ENCODE measurements at regions not wholly inside any gene's neighbourhood (a gene's known extent, or its start where the extent isn't known, plus 50 kb on each side); places are given as distances from the start of the nearest gene placed in this dataset.
"Not testable (repeated sequence)": the region's sequence is repeated elsewhere in the genome, so short reads cannot be mapped to it uniquely, and the experiment has no call there.

DNA sequence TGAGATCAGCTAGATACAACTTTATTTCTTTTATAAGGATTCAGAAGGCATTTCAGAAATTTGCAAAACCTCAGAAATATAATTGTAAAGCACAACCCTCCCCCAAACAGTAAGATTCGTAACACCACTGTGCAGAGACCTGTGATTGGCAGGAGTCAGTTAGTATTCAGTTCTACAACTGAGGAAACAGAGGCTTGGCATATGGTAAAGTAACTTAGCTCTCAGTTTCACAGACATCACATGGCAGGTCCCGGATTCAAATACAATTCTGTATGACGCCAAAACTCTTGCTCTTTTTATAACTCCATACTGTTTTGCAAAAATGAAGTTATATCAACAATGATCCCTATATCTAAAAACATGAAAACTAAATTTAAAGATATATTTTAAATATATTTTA, 225.6 kb upstream of the LMCD1 start:
- no peak for DNase-seq

DNA sequence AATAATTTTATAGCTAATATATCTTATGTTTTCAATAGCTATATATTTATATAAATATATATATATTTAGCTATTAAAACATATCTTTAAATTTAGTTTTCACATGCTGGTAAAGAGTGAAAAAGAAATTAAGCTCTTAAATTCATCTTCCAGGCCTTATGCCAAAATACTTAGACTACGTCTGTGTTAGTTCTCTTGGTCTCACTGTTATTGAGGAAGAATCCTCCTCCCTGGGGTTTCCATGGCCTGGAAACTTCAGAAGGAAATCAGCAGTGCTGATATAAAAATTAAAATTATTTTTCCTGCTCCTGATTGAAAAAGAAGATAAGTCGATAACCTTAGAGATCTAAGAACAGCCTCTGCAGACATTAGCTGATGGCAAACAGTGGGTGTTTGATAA, 225.1 kb upstream of the LMCD1 start:
- no peak for DNase-seq

DNA sequence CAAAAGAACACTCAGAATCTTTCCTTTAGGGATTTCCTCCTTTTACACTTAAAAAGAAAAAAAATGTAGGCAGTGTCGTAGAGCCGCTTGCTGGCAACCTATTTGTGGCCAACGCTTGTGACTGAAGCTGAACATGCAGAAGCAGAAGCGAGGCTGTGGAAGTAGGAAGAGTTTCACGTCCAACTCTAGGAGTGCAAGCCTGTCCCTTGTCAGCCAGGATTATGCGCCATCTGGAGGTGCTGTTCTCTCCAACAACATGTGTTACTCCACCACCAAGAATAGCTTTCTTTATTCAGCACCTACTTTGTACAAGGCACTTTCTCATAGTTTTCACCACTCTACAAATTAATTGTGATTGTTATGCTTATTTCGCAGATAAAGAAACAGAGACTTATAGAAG, 223.2 kb upstream of the LMCD1 start:
- DNase-seq = no peak

DNA sequence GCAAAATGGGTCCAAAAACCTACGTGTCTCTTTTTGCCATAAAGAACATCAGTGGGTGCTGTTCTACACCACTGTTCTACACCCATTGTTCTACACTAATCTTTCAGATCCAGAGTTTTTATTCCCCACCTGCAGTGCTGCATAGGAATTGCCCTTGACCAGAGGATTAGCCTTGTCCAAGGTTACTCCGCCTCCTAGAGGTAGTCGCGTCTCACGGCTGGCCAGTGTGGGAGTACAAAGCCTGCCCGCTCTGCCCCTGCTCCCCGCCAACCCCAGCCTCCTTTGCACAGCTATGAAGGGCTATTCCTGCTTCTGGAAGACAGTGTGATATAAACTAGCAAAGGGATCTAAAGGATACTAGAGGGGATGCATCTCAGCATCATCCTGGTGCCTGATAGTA, 222.1 kb upstream of the LMCD1 start:
- no peak for DNase-seq

DNA sequence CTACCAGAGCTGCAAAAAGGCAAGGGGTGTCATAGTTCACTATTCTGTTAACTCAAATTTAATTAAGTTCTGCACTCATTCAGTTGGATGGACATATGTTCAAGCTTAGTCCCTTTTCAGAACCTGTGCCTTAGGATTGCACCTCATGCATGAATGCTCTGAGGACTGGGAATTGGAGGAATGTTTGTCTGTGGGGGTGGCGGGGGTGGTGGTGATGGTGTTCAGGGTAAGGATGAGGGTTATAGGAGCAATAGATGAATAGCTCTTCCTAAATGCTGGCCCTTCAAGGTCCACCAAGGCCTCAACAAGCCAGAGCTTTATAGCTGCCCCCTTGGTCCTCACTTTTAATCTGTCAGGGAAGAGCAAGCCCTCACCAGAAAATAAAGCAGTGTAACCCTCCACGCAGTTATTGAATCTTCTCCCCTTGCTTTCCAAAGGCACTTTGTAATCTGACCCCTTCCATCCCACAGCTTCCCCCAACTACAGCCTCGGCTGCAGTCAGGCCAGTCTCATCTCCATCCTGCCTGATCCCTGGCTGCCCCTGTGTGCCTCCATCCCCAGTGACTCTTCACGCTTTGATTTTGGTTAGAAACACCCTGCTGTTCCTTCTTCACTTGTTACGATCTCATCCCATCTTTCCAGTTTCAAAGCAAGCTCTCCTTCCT, 221.6 kb upstream of the LMCD1 start:
- no peak for DNase-seq

DNA sequence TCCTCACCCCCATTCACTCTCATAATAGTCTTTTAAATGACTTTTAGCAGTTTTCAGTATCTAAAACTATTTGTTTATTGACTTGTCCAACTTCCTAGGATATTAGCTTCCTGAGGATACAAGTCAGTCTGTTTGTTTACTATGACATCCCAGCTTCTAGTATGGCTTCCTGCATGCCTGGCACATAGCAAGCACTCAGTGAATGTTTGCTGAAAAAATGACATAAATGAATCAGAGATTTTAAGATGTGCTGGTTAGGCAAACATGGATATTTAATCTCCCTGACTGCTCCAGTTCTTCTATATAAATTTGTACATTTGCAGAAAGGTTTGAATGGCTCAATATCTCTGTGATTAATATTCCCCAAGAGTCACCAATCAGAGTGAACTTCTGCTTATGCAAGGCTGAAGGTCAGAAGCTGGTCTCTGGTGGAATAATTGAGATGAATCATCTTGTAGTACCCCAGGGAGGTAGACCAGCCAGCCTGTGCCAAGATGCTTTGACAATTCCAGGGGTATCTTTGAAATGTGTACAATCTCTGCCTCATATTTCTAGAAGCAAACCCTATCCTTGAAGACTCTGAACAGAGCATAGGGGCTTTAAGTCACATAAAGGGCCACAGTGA, 219.0 kb upstream of the LMCD1 start:
- DNase-seq = no peak

DNA sequence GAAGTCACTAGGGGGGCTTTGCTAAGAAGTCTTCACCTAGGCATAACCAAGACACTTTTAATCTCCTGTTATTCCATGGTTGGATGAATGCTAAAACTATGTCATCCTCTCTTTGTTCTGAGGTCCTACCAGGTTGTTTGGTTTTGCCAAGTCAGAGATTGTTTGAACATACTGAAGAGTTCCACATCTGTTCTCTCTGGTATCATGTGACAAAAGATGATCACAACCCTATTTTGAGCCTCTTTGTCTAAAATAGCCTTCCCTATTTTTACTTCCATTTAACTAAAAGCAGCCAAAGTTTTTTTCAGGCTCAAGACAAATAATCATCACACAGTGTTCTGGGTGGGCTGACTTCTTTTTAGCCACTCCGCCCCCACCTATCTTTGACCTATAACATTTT, 218.4 kb upstream of the LMCD1 start:
- no peak for DNase-seq

DNA sequence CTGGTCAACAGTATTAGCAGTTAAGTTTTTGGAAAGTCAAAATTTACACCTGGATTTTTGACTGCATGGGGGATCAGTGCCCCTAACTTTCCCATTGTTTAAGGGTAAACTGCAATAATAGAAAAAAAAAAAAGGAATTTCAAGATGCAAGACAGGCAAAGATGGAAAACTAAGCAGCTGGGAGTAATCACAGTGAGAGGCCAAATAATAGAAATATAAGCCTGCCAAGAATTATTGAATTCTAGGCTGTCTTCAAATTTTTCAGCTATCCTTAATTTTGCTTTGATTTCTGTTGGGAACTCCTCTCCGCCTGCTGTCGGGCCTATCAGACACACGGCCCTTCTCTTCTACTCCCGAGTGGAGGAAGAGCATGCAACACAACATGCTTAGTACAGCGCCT, 215.5 kb upstream of the LMCD1 start:
- no peak for DNase-seq

DNA sequence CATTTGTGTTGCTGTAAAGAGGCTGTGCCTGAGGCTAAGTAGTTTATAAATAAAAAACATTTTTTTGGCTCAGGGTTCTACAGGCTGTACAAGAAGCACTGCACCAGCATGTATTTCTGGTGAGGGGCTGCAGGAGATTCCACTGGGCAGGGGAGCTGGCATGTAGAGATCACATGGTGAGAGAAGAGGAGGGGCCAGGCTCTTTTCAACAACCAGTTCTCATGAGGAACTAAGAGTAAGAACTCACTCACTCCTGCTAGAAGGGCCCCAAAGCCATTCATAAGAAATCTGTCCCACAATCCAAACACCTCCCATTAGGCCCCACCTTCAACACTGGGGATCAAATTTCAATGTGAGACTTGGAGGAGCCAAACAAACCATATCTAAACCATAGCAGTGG, 214.9 kb upstream of the LMCD1 start:
- DNase-seq = no peak

DNA sequence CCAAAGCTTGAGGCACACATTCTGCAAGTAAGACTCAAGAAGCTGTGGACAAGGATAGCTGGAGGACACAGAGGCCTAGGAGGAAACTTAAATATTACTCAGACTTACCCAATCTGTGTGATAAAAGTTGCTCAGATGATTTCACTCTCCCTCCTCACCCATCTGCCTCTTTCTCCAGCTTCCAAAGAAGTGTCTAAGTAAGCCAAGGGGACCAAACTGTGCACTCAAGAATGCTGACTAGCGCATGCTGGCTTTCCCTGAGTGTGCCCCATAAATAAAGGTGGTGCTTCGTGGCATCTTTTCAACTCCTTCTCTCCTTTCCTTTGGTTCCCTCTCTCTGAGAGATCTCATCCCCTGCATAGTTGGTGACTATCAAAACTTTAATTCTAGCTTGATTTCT, 211.0 kb upstream of the LMCD1 start:
- DNase-seq = no peak

DNA sequence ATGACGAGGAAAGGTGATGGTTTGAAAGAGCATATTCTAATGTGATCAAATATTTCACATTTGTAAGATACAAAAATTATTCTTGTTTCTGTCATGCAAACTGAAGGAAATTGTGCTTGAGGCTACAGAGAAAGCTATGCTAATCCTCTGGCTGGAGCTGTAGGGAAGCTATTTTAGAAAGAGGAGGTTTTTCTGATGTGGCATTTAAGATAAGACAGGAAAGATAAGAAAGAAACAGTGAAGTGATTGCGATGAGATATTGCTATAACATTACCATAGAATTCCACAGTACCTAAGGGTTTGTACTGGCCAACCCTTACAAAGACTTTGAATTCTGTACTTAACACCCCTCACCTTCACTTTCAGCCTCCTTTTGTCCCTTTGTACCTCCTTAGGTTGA, 205.2 kb upstream of the LMCD1 start:
- DNase-seq = no peak

DNA sequence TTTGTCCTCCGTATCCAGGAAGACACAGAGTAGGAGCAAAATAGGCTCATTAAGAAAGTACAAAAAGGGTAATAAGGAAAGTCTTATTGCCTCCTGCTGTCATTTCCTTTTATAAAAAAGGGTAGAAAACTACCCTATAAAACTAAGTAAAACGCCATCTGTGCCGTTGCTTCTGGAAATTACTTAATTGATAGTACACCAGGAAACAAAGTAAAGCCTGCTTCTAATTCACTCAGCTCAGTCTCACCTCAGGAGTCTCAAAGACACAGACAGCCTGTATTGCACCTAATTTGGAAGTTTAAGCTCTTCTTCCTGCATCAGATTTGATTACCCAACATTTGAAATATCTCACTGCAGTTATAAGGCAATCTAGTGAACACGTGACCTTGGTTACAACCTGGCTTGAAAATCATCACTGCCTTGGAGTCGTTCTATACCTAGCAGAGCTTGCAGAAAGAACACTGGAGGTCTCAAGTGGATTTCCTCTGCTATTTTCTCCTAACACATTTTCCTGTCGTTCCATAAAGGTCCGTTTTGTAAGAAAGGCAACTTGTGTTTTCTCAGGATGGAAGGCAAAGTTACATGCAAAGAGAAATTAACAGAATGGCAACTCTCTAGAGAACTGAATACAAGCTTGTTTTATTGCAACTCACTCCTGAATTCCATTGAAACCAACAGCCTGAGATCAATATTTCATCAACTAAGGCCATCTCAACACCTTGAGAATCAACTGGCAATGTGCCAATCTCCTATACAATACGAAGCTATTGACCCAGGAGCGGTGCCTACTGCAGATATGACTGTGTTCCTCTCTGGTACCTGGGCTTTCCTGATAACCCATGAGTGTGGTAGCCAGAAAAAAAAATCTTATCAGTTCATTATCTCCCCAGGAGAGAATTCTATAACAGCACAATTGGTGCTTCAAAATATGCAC, 203.3 kb upstream of the LMCD1 start:
- no peak for DNase-seq

DNA sequence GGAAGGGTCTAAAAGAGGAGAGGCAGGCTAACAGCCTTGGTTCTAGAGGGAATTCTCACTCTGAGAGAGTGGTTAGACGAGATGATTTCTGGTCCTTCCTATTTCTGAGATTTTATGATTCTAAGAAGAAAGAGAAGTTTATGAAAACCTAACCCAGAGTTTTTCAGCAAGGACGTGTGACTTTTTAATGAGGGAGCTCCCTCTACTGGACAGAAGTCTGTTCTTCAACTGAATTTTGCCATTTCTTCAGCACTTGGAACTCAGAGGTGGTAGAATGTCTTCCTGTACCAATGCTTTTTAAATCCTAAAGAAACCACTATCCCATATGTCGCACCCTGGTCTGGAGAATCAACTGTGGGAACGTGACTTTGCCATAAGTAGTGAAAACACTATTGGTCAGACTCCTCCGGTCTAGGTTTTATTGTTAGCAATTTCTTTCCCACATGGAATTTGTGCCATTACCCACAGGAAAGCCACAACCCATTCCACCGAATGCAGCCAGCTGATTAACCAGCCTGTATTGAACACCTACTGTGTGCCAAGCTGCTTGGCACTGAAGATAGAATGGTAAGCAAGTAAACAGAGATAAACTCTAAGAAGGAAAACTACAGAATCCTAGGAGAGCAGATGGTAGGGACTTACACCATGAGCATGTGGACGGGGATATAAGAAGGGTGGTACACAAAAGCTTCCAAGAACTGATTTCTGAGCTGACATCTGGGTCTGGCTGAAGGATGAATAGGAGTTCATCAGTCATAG, 199.5 kb upstream of the LMCD1 start:
- DNase-seq = no peak

DNA sequence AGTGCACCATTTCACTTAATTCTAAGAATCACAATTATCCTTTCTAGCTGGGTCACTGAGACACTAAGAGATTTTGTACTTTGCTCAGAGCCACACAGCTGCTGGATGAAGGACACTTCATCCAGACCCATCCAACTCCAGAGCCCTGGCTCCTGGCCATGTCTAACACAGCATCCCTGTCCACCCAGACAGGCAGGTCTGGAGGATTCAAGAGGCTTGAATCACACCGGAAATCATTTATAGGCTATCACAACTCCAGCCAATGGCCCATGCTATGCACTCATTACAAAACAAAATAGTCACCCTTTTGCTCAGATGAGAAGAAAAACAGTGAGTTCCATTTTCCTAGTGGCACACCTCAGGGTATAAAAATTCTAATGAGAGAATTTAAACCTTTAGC, 198.2 kb upstream of the LMCD1 start:
- no peak for DNase-seq

DNA sequence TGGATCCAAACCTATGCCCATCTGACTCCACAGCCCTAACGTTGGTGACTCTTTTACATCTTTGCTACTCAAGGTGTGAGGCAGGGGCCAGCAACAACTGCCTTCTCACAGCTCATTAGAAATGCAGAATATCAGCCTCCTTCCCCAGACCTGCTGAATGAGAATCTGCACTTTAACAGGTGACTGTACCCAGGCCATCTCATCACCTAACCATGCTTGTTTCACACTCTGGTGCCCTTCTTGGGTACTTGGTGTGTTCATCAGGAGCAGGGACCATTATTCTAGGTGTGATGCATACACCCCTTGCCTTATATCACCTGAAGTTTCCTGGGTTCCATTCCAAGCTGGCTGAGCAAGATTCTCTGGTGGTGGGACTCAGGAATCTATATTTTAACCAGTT, 196.3 kb upstream of the LMCD1 start:
- no peak for DNase-seq

DNA sequence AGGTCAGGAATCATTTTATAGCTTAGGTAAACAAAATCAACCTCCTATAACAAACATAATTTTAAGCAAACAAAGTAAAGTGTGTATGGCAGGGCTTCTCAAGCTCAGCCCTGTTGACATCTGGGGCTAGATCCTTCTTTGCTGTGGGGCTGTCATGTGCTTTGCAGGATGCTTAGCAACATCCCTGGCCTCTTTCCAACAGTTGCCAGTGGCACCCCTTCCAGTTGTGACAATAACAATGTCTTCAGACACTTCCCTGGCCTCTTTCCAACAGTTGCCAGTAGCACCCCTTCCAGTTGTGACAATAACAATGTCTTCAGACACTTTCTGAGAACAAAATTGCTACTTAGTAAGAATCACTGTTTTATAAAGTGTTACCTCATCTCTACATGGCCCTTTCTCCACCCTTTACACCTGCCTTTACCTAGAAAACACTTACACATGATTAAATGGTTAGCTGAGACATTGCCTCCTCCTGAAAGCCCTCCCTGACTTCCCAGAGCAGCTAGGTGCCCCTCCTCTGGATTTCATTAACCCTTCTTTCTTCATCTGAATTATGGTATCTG, 194.0 kb upstream of the LMCD1 start:
- DNase-seq = no peak

DNA sequence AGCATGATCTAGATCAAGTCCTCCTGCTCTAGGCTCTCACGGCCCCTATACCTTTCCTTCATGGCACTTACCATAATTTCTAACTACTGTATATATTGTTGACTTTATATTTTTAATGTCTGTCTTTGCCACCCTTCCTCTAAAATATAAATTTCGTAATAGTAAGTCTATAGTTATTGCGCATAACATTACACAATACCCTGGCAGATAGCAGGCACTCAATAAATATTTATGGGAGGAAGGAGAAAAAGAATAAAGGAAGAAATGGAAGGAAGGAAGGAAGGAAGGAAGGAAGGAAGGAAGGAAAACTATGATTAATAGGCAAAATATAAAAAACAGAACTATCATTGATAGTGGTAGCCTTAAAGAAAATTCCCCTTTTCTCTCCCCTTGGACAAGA, 190.3 kb upstream of the LMCD1 start:
- no peak for DNase-seq

DNA sequence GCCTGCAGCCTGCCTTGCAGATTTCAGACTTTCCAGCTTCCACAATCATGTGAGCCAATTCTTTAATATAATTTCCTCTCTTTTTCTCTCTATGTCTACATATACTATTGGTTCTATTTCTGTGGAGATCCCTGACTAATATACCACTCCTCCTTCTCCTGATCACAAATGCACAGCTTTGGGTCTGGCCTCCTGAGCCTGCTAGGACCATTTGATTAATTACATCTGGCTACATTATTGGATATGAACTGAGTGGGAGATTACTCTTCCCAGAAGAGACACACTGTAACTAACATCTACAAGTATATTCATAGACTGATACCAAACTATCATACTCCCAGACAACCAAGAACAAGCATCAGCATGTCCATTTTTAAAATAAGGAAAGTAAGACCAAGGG, 188.9 kb upstream of the LMCD1 start:
- DNase-seq = no peak

DNA sequence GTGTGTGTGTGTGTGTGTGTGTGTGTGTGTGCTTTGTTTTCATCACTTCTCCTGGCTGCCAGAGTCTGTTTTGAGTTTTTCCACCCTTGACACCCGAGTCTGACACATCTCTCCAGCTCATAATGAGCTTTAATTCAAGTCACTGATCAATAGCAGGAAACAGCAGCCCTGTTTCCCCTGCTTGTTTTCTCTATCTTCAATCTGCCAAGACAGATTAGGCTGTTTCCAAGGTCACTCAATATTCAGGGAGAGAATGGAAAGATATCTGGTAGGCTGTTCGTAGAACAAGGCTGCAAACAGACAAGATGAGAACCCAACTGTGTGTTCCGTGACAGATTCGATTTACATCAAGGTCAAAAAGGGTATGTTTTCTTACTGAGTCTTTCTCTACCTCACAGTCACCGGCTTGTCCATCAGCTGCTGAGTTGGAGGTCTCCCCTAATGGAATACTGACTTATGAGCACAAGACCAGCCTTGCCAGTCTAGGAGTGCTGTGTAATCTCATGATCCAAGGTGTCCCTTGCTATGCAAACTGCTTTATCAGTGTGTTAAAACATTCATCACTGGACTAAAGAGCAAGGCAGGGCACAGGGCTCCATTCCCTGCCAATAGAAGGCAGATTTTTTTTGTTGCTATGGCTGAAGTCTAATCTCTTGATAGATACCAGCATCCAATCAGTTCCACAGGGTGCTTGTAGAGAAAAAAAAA, 187.9 kb upstream of the LMCD1 start:
- DNase-seq = no peak

DNA sequence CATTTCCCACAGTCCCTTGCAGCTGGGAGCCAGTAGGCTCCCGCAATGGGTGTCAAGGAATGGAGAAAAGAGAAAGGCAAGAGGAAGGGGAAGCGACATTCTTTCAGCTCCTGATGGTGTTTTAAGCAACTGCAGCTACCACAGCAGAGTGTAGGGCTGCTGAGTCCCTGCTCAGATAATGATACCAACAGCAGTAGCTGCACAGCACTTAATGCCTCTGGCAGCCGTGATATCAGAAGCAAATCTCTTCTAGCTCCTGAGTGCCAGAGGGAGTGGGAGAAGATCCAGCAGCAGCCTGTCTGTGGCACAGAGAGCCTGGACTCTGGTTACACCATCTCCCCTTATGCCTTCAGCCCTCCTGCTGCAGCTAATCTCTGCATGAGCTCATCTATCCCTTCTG, 186.1 kb upstream of the LMCD1 start:
- DNase-seq = not testable (repeated sequence)

DNA sequence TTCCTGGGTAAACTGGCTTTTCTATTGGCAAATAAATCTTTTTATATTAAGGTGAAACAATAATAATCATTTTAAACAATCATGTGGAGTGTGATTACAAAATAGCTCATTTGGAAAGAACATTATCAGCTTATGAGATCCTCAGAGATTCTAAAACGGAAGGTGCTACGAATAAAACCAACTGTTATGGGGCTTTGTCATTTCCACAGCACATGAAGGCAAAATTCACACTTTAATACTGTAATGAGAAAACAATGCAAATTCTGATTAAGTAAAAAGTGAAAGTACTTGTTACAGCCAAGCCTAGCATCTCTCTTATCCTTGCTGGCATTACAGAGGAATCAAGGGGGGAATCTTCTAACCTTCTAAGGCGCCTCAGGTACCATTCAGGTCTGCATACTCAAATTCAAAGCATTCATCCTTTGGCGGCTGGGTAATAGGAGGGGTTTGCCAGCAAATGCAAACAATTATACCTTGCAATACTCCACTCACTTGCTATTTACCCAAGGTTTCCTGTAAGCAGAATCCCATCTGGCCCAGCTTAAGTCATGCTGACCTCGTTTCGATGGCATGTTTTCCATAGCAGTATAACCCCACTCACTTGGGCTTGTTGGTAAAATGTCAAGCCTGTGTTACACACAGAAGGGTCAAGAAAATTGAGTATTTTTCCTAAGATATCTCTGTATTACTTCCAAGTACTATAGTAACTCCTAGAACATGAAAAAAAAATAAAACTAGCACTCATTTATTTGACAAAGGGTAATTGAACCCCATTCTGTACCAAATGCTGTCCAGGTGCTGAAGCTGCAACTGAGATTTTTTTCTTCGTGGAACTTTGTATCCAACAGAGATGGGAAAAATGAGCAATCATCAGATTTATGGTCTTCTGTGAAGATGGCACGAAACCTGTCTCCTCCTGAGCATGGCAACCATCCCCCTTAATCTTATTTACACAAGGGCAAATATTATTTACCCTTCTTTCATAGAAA, 183.7 kb upstream of the LMCD1 start:
- no peak for DNase-seq

Data from NK-92 treated with Interleukin-12 subunit alpha and Interleukin-12 subunit beta, amount 100 ng/mL, for 24 hours (cell line).